ENCODE measurements at regions not wholly inside any gene's neighbourhood (a gene's known extent, or its start where the extent isn't known, plus 50 kb on each side); places are given as distances from the start of the nearest gene placed in this dataset.

DNA sequence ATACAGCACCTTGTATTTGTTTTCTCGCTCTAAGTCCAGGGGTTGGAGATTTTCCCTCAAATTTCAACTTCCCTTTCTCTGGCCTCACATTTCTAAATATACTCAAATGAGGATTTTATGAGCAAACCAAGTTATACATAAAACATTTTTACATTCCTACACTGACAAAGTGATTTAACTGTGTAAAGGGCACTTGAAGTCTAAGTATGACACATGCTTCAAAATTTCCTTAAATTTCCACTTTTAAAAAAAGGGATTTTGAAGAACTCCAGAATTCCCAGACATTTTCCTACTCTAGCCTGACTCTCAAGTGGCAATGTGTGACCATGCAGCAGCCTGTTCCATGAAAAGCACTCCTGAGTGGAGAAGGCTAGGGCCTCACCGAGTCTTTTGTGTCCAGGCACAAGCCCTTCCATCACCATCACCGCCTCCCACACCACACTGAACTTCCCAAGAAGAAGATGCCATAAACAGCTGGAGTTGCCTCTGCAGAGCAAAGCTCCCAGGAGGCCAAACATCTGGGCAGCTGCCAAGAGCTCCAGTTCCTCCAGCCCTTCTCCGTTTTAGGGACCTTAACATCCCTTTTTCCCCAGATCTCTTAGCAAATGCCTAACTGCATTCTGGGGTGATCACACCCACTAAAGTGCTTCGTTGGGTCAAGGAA lies 68.9 kb downstream of the NCR2 start:
- no peak for DNase-seq (ENCODE audit: low read depth in 2 of 2)

DNA sequence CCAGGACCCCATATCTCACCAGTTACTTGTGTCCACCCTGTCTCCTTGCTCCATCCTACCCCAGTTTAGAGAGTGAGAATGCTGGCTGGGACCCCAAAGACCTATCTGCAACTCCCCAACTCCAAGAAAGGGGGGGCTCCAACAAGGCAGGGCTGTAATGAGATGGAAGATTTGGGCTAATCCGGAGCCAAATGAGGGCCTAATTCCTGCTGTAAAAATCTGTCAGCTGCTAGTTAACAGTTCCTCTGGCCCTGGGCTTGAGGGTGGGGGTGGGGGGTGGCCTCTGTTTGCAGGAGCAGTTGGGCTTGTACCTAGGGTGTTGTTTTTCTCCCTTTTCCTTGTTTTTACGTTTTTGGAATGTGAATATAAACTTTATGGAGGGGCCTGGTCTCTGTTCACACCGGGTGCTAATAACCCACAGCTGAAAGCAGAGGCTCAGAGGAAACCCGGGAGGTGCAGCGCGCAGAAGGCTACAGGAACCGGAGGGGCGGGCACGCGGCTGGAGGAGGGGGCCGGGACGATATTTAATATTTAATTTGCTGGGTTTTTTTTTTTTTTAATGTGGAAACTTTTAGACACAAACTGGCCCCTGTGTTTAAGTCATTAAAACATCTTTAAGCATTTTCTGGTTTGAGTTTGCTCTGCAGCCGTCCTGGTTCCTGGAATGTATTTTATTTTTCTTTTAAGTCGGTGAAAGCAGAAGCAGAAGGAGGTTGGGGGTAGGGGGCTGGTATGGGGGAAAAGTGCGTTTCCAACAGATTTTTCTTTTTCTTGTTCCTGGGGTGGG lies 70.7 kb downstream of the NCR2 start:
- DNase-seq (ENCODE audit: low read depth in 2 of 2): no peak

DNA sequence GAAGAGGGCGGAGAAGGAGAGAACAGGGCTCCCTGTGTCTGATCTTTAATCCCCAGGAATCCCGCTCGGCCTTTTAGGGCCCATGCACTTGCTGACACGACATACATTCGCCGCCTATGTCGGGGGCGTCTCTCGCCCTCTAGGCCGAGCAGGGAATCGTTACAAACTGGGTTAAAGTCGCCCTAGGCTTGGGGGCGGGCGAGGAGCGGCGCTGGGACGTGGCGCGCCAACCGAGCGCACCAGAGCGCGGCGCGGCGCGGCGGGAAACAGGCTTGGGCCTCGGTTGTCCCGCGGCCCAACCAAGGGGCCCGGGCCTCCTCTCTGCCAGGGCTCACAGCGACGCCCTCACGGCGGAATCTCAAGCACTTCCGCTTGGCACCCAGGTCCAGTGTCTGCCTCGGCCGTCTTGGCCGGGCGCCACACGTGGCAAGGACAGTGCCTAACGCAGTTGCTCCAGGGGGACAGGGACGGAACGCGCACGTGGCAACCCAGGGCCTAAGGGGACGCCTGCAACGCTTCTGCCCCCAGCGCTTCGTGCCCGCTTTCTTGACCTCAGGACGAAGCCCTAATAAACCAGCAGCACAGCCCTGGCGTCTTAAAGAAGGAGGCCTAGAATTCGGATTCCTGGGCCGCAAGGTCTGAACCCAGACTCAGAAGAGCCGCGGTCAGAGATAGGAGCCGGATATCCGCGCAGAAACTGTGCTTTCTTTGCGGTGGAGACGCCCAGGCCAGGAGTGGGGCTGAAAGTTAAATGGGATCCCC lies 71.5 kb downstream of the NCR2 start:
- peak in 1 of 2 donors; percentile 20 for DNase-seq (ENCODE audit: low read depth in 2 of 2)

DNA sequence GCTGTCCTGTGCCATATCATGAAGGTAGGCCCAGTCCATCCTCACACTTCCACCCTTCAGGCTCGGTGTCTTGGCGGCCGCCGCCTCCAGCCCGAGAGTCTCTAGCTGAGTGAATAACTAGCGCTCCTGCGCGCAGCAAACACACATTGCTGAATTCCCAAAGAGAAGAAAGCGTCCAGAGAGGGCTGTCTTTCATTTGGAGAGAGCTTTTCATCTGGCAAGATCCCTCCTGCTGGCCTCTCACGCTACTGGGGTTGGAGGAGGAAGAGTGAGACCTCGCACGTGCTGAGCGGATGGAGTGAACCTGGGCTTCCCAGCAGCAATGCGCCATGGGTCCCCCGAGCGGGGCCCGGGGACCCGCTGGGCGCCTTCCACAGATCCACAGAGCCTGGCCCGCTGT lies 73.2 kb downstream of the NCR2 start:
- DNase-seq (ENCODE audit: low read depth in 2 of 2): no peak

DNA sequence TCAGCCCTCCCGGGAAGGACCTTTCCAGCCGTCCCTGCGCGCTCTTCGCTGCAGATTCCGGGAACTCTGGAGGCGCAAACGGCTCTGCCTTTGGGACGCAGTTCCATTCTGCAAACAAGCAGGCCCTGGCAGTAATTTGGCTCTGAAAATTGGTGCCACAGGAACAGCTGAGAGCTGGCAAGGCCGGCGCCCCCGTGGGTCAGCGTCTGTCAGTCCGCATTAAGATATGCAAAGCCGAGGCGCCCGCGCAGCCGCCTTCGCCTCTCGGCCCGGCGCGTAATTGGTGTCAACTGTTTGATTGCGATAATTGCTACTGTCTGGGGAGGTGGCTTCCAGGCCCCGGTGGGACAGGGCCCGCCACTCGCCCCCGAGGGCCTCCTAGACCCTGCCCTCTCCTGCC lies 73.6 kb downstream of the NCR2 start:
- no peak for DNase-seq (ENCODE audit: low read depth in 2 of 2)

DNA sequence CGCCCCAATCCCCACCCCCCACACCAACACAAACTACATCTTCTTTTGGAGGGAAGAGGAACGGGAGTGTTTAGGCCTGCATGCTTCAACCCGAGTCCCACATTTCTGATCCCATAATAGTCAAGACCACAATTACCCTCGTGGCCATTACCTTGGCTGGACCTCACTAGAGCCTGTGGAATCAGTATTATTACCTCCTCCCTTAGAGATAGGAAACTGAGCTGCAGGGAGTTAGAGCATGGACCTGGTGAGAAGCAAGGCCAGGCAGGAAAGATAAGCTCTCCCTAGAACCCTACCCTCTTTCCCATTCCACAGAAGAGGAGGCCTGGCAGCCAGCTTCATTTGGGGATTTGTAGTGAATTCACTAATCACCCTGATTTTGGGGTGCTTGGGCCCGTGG lies 74.1 kb downstream of the NCR2 start:
- no peak for DNase-seq (ENCODE audit: low read depth in 2 of 2)

DNA sequence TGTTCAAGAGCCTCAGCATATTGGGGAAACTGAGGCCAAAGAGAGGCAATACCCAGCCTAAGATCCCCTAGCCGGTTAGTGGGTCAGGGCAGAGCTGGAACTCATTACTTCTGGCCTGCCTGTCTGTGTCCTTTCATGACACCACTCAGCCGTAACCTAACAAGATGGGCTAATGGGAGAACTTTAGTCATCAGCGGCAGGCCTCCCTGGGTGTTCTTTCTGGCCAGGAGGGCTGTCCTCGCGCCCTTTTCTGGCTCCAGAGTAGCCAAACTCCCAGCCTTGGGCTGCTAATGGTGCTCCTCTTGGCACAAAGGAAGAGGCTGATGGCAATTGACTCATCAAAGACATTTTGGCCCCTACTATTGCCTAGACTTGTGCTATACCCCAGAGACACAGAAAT lies 76.6 kb downstream of the NCR2 start:
- no peak for DNase-seq (ENCODE audit: low read depth in 2 of 2)

DNA sequence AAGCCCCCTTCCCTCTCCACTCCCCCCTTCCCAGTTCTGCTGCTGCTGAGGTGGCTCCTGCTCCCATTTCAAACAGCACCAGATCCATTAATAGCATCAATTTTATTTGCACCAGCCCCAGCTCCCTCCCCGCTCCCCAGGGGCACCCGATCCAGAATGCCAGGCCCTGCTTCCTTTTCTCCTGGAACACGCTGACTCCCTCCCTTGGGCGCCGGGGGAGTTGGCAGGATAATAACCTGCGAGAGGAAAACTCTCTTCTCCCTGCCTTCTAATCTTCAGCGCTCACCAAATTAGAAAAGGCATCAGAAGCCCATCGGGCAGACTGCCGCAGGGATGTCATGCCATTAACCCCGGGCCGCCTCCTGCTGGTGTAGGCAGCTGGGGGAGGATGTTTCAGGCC lies 77.8 kb downstream of the NCR2 start:
- no peak for DNase-seq (ENCODE audit: low read depth in 2 of 2)

DNA sequence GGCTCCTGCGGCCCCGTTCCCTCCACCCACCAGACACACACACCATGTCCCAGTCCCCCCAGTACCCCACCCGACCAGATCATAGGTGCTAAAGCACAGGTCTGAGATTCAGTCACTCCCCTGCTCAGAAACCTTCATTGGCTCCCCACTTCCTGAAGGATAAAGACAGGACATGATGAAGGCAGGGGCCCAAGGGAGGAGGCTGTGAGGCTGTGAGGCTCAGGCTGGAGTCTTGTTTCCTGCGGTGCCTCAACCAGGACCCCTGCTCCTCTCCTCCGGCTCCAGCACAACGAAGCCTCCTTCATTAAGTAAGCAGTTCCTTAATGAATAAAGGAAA lies 81.1 kb downstream of the NCR2 start:
- DNase-seq (ENCODE audit: low read depth in 2 of 2): no peak

DNA sequence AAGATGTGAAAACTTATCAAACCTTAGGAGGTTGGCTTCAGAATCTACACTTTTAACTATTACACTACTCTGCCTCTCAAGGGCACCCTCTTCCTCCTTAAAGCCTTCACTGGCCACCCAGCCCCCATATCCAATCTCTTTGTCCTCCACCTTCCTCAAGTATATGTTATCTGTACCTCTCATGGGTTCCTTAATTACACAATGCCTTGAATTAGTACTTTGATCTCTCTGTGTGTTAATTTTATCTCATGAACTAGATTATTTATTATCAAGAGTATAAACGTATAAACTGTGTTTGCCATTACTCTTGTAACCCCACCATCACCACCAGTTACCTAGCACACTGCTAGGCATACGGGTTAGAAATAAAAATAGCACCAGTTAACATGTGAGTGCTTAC lies 83.3 kb downstream of the NCR2 start:
- DNase-seq (ENCODE audit: low read depth in 2 of 2): no peak

DNA sequence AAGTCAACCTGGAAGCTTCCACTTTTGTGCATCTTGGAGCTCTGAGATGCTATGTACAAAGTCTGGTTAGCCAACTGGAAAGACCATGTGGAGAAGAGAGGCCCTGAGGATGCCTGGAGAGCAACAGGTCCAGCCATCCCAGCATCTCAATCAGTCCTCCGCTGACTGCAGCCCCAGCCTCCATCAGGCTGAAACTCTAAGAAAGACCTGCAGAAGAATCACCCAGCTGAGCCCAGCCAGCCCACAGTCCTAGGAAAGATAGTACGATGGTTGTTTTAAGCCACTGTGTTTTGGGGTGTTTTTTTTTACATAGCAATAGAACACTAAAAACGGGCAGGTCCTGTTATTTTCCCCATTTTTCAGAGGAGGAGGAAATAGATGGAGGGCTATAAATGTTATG lies 84.0 kb downstream of the NCR2 start:
- no peak for DNase-seq (ENCODE audit: low read depth in 2 of 2)

DNA sequence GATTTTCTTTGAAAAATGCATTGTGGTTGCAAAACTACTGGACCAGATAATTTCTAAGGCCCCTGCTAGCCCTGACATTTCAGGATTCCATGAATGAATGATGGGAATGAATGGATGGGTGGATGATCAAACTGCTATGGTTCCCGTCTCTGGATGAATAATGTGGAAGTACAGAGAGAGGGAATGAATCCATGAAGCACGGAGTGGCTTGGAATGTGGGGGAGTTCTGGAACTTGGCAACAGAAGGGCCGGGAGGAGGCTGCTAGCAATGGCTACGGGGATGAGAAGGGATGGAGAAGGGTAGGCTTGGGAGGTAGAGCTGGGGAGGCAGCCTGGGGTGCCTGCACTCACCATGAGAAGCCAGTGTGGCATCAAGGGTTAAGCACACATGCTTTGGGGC lies 84.8 kb downstream of the NCR2 start:
- no peak for DNase-seq (ENCODE audit: low read depth in 2 of 2)

DNA sequence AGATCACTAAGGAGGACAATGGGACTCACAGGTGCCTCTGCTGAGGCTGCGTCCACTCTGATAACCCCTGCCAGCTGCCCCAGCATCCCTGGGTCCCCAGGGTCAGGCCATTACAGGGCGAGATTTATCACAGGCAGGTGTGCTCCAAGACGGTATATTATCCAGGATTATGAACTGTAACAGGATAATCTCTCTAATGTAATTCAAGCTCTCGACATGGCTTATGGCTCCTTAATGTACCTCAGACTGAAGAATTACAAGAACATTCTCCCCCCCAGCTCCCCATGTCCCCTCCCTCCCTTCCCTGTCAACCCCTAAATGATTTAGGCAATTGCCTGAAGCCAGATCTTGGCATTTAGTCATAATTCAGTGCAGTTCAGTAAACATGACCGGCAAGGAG lies 86.8 kb downstream of the NCR2 start:
- DNase-seq (ENCODE audit: low read depth in 2 of 2): no peak

DNA sequence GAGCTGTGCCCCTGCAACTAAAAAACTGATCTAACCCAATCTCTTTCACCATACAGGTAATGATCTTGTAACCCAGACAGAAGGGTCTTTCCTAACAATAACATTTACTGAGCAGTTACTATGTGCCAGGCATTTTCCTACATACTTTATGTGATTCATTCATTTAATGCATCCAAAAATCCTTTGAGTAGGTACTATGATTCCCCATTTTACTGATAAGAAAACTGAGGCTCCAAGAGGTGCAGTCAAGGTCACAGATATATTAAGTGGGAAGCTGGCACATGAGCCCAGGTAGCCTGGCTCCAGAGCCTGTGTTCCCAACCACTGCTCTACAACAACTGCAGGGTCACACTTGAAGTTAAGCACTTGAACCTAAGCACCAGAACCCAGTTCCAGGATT lies 87.6 kb downstream of the NCR2 start:
- DNase-seq (ENCODE audit: low read depth in 2 of 2): no peak

DNA sequence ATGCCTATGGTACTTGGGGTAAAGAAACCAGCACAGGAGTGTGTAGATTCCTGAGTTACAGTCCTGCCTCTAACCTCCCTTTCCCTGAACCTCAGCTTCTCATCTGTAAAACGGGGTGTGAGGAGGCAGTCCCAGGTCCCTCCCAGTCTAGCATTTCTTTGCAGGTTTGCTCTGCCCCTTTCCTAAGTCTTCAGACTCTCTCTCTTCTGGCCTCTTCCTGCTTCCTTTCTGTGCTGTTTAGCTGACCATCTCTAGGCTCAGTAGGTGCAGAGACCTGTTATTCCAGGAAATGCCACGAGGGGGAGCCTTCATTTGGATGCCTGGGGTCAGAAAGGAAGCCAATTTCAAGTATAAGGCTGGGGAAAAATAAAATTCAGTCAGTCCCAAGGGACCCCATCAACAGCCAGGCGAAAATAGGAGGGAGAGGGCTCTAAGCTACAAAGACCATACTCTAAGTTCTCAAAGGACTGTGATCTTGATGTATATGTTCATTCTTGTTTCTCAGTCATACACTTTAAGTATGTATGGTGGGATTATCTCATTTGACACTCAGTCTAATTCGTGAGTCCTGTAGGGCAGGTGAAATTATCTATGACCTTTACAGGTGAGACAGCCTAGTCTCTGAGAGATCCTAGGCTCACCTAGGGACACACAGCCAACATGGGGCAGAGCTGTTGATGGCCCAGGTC lies 89.1 kb downstream of the NCR2 start:
- DNase-seq (ENCODE audit: low read depth in 2 of 2): peak; percentile 70 to 76

DNA sequence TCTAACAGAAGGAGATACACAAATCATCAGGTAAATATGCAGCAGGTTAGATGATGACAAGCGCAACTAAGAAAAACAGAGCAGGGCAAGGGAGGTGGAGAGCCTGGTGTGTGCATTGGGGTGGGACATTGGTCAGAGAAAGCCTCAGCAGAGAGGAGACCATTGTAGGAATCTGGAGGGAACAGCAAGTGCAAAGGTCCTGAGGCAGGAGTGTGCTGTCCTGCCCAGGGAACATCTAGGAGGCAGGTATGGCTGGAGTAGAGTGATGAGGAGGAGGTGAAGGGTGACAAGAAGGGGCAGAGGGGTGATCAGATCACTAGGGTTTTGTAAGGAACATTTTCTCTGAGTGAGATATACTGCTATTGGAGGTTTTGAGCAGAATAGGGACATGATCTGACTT lies 90.1 kb downstream of the NCR2 start:
- no peak for DNase-seq (ENCODE audit: low read depth in 2 of 2)

DNA sequence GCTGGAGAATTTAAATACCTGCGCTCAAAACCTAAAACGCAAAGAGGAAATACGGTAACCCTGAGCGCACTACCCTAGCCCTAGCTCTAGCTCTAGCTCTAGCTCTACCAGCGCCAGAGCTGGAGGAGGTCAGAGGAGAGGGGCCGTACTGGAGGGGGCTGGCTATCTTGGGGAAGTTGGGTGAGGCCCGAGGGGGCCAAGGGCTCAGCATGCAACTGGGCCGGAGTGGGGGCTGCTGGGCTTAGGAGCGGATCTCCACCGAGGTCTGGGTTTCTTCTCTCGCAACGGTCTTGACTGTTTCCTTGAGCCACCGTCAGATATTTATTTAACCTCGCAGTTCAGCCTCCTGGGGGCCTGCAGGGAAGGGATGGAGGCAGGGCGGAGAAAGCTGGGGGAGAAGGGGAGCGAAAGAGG lies 91.0 kb downstream of the NCR2 start:
- no peak for DNase-seq (ENCODE audit: low read depth in 2 of 2)

DNA sequence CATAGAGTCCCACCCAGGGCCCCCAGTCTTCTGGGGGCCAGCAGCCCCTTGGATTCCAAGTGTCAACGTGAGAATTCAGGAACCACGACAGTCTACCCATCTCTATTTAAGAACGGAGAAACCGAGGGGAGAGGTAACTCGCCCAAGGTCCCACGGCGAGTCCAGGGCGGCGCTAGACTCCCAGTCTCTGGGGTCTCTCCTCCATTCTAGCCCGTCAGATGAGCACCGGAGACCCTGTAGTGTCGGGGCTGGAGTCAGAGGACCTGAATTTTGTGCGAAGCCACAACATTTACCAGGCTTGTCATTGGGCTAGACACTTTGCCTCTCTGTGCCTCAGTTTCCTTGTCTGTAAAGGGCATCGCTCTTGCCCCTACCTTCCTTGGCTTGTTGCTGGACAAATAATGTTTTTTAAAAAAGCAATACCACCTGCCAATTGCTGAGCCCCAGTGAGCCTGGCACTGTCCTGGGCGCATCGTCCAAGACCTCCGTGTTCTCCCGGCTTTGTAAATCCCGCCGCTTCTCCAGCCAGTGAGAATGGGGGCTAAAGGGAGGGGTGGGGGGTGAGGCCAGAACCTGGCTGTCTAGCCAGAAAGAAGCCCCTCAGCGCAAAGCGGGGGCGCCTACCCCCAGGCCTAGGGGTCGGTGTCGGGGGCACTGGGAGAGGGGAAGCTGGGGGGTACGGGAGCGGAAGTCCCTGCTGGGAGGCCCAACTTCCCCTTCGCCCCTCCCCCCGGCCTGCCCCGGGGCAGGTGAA lies 91.7 kb downstream of the NCR2 start:
- DNase-seq (ENCODE audit: low read depth in 2 of 2): no peak

DNA sequence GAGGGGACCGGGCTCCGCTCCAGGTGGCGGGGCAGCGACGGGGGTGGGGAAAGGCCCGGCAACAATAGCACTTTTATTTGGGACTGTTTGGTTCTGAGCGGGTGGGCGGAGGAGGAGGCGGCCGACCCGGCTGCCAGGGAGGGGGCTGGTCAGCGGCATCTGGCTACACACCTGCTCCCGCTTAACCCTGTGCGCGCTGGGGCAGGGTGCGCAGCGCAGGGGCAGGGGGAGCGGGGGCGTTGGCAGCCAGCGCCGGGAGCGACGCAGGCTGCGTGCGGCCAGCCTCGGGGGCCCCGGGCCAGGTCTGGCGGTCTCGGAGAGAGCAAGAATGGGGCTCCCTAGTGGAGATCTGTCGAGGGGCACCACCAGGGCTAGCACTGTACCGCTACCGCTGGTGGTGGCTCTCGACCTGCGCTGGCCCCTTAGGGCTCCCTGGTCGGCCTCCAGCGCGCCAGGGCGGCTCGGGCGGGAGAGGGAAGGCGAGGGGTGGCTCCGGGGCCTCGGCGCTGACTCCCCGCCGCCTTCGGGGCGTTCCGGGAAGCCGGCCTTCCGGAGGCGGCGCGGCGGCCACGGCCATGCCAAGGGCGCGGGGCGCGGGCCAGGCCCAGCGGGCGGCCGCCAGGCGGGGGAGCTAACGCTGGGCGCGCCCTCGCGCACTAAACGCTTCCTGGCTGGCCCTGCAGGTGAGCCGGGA lies 92.4 kb downstream of the NCR2 start:
- peak in 1 of 2 donors; percentile 39 for DNase-seq (ENCODE audit: low read depth in 2 of 2)

DNA sequence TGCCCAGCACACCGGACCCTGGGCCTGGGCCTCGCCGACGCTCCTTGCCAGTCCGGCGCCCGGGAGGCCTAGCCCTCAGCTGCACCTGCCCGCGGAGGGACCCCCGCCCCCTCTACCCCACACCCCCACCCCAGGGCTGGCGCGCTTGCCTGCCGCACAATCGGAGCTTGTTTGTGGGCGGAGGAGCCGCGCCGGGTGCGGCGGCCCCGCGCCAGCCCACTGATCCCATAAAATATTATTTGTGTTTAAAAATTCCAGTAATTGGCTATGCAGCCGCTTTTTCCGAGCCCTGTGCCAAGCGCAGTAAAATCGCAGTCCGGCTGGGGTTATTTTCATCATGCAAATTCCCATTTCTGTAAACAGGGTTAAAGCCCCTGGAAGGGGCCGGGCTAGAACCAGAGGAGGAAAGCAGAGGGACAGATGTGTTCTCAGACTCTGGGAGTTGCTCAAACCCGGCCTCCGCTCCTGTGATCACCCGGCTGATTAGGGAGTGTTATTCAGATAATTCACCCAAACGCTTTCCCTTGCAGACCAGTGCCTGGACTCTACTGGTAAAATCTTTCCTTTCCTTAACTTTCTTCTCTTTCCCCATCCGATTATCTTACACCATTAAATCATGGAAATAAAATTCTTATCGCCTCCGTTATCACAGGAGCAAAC lies 93.1 kb downstream of the NCR2 start:
- peak in 1 of 2 donors; percentile 73 for DNase-seq (ENCODE audit: low read depth in 2 of 2)
